Parathyroid adenoma (tissue), 2 donors: ENCODE measurements at regions not wholly inside any gene's neighbourhood (a gene's known extent, or its start where the extent isn't known, plus 50 kb on each side); places are given as distances from the start of the nearest gene placed in this dataset.

ENCODE experiments used
- H2AFZ ChIP-seq: fragments of 300-600 bp; sonication (generic); one replicate; pipeline ENCODE4 v1.7.0; 2017; ENCODE audit warnings: antibody characterized with exemption, mild to moderate bottlenecking
- H3K27ac ChIP-seq: fragments of 300-600 bp; sonication (generic); one replicate; pipeline ENCODE4 v1.7.0; 2017
- H3K27me3 ChIP-seq: fragments of 300-600 bp; sonication (generic); one replicate; pipeline ENCODE4 v1.7.0; 2017; ENCODE audit warnings: low read length; ENCODE audit not compliant: control insufficient read depth, insufficient read depth
- H3K36me3 ChIP-seq: fragments of 300-600 bp; sonication (generic); one replicate; pipeline ENCODE4 v1.7.0; 2017; ENCODE audit warnings: low read length; ENCODE audit not compliant: control insufficient read depth, insufficient read depth
- H3K4me1 ChIP-seq: fragments of 300-600 bp; sonication (generic); one replicate; pipeline ENCODE4 v1.7.0; 2017; ENCODE audit warnings: control low read depth
- H3K4me2 ChIP-seq: fragments of 300-600 bp; sonication (generic); one replicate; pipeline ENCODE4 v1.7.0; 2017; ENCODE audit warnings: low read length
- H3K4me3 ChIP-seq: fragments of 300-600 bp; sonication (generic); one replicate; pipeline ENCODE4 v1.7.0; 2017; ENCODE audit warnings: low read depth, low read length
- H3K79me2 ChIP-seq: fragments of 300-600 bp; sonication (generic); one replicate; pipeline ENCODE4 v1.7.0; 2017; ENCODE audit warnings: control low read depth
- H3K9ac ChIP-seq: fragments of 300-600 bp; sonication (generic); one replicate; pipeline ENCODE4 v1.7.0; 2017; ENCODE audit warnings: mild to moderate bottlenecking
- H3K9me3 ChIP-seq: fragments of 300-600 bp; sonication (generic); one replicate; pipeline ENCODE4 v1.7.0; 2017; ENCODE audit warnings: low read length; ENCODE audit not compliant: control insufficient read depth
- CTCF ChIP-seq: fragments of 300-600 bp; sonication (generic); IDR thresholded peaks from one replicate; pipeline ENCODE4 v1.7.0; 2017; ENCODE audit warnings: antibody characterized with exemption, mild to moderate bottlenecking
- donor health status: primary hyperparathyroidism.

- H3K9ac ChIP-seq = no peak overlapping the region
- no peak for TF ChIP-seq CTCF
- H3K27me3 ChIP-seq = no peaks in the 10 kb centered on the region
- no peak overlapping the region for H3K4me3 ChIP-seq
- no peak overlapping the region for H2AFZ ChIP-seq
- H3K4me2 ChIP-seq = no peak overlapping the region
- H3K36me3 ChIP-seq = no peaks in the 10 kb centered on the region
- no peaks in the 10 kb centered on the region for H3K4me1 ChIP-seq
- H3K27ac ChIP-seq = no peak overlapping the region
- H3K79me2 ChIP-seq = no peaks in the 10 kb centered on the region
- H3K9me3 ChIP-seq = no peaks in the 10 kb centered on the region
These were observed 85.3 kb upstream of the PCGF5 start for GRCh38 chr10:91135113-91135512.

GRCh38 chr10:91137011-91137643, 83.3 kb upstream of the PCGF5 start:
- no peaks in the 10 kb centered on the region for H3K79me2 ChIP-seq
- H3K9ac ChIP-seq = no peak overlapping the region
- no peaks in the 10 kb centered on the region for H3K27me3 ChIP-seq
- no peak overlapping the region for H2AFZ ChIP-seq
- no peaks in the 10 kb centered on the region for H3K36me3 ChIP-seq
- TF ChIP-seq CTCF = no peak
- no peak overlapping the region for H3K27ac ChIP-seq
- no peak overlapping the region for H3K4me2 ChIP-seq
- H3K4me1 ChIP-seq = no peaks in the 10 kb centered on the region
- no peak overlapping the region for H3K4me3 ChIP-seq
- no peaks in the 10 kb centered on the region for H3K9me3 ChIP-seq

GRCh38 chr10:91137822-91138221, 82.6 kb upstream of the PCGF5 start:
- TF ChIP-seq CTCF = no peak
- H3K9ac ChIP-seq = no peak overlapping the region
- H3K79me2 ChIP-seq = no peaks in the 10 kb centered on the region
- H3K4me3 ChIP-seq = no peak overlapping the region
- no peaks in the 10 kb centered on the region for H3K9me3 ChIP-seq
- no peaks in the 10 kb centered on the region for H3K36me3 ChIP-seq
- no peaks in the 10 kb centered on the region for H3K27me3 ChIP-seq
- H3K4me1 ChIP-seq = no peaks in the 10 kb centered on the region
- no peak overlapping the region for H3K27ac ChIP-seq
- no peak overlapping the region for H2AFZ ChIP-seq
- no peak overlapping the region for H3K4me2 ChIP-seq

GRCh38 chr10:91140995-91141549, 79.4 kb upstream of the PCGF5 start:
- Histone ChIP-seq H3K9ac (no peak overlapping the region), H3K4me2 (no peak overlapping the region), H3K27ac (no peak overlapping the region), H3K79me2 (no peaks in the 10 kb centered on the region), H3K27me3 (no peaks in the 10 kb centered on the region), H3K9me3 (no peaks in the 10 kb centered on the region), H3K36me3 (no peaks in the 10 kb centered on the region), H2AFZ (no peak overlapping the region), H3K4me3 (no peak overlapping the region), H3K4me1 (no peaks in the 10 kb centered on the region)
- TF ChIP-seq CTCF = no peak

- Histone ChIP-seq H3K27ac (no peak overlapping the region), H3K27me3 (no peaks in the 10 kb centered on the region), H2AFZ (no peak overlapping the region), H3K4me2 (no peak overlapping the region), H3K36me3 (no peaks in the 10 kb centered on the region), H3K79me2 (no peaks in the 10 kb centered on the region), H3K4me1 (no peaks in the 10 kb centered on the region), H3K9ac (no peak overlapping the region), H3K9me3 (no peaks in the 10 kb centered on the region), H3K4me3 (no peak overlapping the region)
- no peak for TF ChIP-seq CTCF
These were observed 75.5 kb upstream of the PCGF5 start for GRCh38 chr10:91144961-91145360.
